HL-60 (cell line): ENCODE measurements at regions not wholly inside any gene's neighbourhood (a gene's known extent, or its start where the extent isn't known, plus 50 kb on each side); places are given as distances from the start of the nearest gene placed in this dataset.

Experiments used
- CTCF ChIP-seq: IDR thresholded peaks from one replicate; pipeline ENCODE4 v1.5.1; 2011; ENCODE audit warnings: low read length, control low read depth, inconsistent platforms; ENCODE audit not compliant: insufficient read depth
- POLR2AphosphoS5 ChIP-seq: IDR thresholded peaks from 2 replicates; pipeline ENCODE4 v1.6.1; 2012; ENCODE audit warnings: low read depth
- REST ChIP-seq: IDR thresholded peaks from 2 replicates; pipeline ENCODE4 v1.6.1; 2012; ENCODE audit warnings: low read depth; ENCODE audit not compliant: insufficient replicate concordance

GRCh38 chr4:184883024-184883423, 57.3 kb upstream of the ACSL1 start:
- TF ChIP-seq CTCF, result no peak
- no peak for TF ChIP-seq POLR2AphosphoS5
- TF ChIP-seq REST, result no peak
